GM21423 (cell line): ENCODE measurements at regions not wholly inside any gene's neighbourhood (a gene's known extent, or its start where the extent isn't known, plus 50 kb on each side); places are given as distances from the start of the nearest gene placed in this dataset.
"Not testable (repeated sequence)": the region's sequence is repeated elsewhere in the genome, so short reads cannot be mapped to it uniquely, and the experiment has no call there.

Experiments
- ATAC-seq: cut with Tn5 transposase; IDR thresholded peaks from one replicate; pipeline ENCODE4 v1.9.1; 2021; ENCODE audit warnings: mild to moderate bottlenecking, moderate library complexity; ENCODE audit not compliant: unreplicated experiment

DNA sequence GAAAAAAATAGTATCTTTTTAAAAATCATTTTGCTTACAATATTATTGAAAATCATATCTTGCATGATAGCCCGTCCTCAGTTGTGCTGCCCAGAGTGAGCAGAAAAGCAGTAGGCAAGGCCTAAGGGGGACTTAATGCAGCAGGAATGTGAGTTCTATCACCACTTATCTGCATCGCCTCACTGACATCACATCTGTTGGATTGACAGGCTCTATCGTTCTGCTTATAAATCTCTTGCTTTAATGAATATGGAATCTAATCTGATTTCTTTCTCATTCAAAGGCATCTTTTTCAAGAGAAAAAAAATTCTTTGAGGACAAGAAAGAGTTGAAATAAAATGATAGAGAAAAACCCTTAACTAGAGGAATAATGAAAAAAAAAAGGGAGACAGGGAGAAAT lies 249.9 kb downstream of the PAPSS1 start:
- ATAC-seq: no peak

DNA sequence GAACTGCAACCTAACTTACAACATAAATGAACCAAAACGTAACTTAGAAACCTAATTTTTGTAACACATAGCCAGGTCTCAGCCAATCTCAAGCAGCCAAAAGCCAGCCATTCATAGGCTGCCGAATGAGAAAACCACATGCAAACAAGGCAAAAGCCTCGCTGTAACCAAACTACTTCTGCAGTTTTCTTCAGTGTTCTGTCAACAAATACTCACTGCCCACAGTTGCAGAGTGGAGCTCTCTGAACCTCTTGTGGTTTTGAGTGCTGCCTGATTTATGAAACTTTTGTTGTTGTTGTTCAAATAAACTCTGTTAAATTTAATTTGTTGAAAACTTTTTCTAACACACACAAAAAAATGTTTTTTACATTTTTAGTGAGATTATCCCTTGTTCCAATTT lies 251.2 kb downstream of the PAPSS1 start:
- ATAC-seq: no peak

DNA sequence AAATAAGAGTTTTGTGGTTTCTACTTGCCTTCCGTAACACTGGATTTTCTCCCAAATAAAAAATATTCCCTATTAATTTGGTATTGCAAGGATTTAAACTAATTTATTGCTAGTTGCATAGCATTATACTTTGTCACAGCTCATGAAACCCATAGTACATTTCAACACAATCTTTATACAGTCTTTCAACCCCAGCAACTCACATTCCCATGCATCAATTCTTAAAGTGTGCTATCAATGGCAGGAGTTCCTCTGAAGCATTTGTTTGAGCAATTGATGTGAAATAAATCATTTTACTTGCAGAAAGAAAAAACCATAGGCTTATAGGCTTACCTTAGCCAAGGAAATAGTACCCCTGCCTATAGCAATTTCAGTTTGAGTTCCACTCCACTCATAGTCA lies 251.9 kb downstream of the PAPSS1 start:
- ATAC-seq: no peak

DNA sequence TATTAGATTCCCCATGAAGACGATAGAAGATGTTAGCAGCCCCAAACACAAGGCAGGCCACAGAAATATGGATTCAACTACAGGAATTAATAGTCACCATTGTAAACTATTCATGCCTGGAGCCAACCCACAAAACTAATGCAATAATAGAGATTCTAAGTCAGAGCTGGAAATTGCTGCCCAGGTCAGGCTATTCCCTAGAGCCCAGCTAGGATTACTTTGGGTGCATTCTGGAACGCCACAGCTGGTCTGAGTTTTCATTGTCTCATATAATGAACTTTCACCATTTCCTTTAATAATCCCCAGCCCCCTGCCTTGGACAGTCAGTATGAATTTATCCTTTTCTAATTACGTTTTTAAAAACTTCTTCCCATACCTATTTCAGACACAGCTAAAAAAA lies 252.6 kb downstream of the PAPSS1 start:
- ATAC-seq: no peak

DNA sequence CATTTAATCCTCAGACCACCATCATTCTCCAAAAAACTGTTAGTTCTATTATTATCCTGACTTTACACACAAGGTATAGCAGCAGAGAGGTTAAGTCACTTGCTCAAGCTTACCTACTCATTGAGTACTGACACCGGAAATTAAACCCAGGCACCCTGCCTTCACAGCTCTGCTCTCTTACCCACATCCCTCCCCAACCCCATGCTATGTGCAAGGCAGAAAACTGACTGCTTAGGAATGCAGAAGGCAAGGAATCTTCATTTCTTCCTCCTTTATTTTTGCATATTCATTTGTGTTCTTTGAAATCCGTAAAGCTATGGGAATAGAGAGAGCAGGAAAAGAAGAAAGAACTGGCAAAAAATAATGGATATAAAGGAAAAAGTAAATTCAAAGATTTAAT lies 261.8 kb downstream of the PAPSS1 start:
- ATAC-seq: no peak

DNA sequence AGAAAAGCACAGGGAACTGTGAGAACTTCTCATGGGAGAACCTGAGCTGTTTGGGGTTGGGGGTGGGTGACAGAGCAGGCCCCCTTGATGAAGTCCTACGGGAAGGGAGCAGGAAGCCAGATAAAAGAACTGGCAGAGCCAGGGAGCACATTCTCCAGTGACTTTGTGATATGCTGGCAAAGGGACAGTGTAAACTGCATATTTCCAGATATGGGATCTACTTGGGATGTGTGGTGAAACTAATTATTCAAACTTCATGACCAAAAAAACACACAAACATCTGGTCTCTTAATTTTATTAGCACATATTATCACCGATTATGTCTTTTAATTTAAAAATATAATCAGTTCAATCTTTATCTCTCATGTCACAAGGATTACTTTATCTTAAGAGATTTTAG lies 266.0 kb downstream of the PAPSS1 start:
- no peak for ATAC-seq

DNA sequence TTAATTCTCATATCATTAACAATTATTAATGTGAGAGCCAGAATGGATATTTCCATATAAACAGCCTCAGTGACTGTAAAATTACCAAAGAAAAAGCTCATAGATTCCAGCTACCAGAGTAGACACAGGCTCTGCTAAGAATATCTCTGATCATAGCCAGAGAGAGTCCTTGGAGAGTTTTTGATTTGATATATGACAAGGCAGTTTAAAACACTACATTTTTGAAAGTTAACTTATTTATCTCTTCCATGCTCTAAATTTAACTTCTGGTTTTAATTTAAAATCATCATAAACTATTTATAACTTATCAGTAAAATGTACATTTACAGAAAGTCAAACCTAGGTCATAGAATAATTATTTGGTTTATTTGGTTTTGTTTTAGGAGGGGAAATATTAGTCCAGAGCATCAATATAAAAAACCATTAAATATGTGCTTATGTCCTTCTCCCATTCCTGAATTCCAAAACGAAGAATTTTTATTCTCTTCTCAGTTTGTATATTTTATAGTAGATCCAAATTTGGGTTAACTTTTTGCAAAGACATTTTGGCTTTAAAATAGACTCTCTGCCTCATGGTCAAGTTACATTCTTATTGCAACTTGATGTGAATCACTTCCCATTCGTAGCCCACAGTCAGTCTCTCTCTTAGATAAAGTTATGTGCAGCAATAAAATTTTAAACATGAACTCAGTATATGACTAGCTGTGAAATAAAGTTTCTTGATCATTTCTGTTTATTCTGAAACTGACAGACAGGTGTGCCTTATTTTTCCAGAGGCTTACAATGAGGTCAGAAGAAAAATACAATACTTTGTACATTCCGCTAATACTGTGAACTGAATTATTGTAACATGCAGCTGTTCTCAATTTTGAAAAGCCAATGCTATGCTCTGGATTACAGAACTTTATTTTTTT lies 267.1 kb downstream of the PAPSS1 start:
- no peak for ATAC-seq

DNA sequence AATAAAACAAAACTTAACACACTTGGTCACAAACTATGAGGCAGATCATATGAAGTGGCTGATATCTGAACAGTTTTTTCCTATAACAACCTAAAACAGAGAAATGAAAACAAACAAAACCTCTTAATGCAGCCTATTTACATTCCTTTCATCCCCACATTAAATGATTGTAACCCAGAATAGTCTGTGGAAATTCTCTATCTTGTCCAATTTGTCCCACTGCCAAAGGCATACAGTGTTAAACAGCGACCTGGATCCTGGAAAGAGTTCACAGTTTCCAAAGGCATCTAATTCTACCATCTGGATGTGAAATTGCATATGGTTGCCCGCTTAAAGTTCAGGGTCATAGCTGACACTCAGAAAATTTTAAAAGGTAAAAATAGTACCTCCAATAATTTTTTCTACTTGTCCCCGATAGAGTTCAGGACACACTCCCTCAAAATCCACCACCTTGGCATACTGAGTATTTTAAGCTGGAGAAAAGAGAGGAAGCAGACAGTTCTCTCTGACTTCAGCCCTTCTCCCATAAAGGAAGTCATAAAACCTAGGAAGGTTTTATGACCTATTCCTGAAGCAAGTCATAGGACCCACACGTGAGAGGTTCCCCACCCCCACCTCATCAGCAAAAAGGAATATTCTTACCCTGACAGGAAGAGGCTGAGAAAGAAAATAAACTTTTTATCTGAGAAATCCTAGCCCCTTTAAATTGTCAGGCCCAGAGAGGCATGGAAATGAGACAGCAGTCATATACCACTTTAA lies 270.2 kb downstream of the PAPSS1 start:
- ATAC-seq: no peak

DNA sequence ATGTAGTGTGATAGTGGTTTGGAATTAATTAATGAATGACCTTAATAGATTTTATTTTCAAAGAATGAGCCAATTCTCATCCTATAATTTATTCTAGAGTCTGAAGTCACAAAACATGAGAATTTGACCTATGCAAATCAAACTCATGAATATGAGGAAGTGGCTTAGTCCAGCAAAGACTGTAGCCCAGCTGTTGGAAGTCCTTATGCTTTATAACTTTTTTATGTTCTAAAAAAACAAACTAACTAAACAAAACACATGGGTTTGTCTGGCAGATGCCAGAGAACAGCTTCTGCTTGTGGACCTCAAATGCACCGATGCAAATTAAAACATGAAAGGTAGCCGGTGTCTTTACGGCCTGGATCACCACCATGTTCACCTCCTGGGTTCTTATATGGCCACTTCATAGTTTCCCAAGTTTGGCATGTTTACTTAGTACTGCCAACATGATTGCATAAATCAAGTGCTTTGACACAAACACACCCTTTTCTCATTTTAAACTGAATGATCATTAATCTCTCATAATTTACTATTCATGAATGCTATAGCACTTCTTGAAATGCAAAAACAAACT lies 277.4 kb downstream of the PAPSS1 start:
- no peak for ATAC-seq

DNA sequence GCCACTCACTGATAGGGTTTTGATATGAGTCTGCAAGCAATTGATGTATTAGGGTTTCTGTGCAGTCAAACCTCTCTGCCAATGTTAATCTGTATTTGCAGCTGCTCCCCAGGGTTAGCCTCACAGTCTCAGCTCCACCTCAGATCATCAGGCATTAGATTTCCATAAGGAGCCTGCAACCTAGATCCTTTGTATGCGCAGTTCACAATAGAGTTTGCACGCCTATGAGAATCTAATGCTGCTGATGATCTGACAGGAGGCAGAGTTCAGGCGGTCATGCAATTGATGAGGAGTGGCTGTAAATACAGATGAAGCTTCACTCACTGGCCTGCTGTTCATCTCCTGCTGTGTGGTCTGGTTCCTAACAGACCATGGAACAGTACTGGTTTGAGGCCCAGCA lies 280.6 kb downstream of the PAPSS1 start:
- no peak for ATAC-seq

DNA sequence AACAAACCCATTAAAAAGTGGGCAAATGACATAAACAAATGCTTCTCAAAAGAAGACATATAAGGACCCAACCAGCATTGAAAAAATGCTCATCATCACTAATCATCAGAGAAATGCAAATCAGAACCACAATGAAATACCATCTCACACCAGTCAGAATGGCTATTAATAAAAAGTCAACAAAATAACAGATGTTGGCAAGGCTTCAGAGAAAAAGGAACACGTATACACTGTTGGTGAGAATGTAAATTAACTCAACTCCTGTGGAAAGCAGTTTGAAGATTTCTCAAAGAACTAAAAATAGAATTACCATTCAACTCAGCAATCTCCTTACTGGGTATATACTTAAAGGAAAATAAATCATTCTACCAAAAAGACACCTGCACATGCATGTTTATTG lies 283.6 kb downstream of the PAPSS1 start:
- ATAC-seq: not testable (repeated sequence)

DNA sequence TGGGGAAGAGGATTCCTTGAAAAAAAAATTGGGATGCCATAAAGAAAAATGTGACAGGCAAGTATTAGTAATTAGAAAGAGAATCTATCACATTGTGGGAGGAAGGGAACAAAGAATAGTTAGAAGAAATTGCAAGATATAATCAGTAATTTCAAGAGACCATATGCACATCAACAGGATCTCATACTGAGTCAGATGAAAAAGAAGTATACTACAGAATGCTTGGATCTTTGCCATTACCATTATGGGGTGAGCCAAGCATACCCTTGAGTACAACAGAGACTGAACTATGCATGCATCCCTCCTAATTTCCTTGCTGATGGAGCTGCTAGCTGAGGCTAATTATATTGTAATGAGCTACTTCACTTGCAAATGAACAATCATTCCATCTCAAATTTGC lies 287.6 kb downstream of the PAPSS1 start:
- no peak for ATAC-seq

DNA sequence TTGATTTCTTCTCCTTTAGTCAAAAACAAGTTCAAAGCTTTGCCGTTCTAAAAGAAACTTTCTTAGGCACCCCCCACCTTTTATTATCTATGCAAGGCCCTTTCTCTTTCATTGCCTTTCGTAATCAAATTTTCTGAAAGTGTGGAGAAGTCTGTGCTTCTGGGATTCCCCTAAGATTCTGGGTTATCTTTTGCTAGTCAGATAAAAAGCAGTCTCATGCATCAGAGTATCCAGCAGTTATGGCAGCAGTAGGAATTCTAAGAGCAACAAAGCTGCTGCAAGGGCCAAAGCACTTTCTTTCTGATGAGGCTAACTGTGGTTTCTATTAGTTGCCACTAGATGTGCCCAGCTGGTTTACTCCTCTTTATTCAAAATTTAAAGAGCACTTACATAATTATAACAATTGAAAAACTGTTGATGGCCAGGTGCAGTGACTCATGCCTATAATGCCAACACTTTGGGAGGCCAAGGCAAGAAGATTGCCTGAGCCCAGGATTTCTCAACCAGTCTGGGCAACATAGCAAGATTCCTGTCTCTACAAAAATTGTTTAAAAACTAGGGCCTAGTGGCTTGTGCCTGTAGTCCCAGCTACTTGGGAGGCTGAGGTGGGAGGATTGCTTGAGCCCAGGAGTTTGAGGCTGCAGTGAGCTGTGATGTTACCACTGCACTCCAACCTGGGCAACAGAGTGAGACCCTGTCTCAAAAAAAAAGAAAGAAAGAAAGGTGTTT lies 296.2 kb downstream of the PAPSS1 start:
- ATAC-seq: no peak

DNA sequence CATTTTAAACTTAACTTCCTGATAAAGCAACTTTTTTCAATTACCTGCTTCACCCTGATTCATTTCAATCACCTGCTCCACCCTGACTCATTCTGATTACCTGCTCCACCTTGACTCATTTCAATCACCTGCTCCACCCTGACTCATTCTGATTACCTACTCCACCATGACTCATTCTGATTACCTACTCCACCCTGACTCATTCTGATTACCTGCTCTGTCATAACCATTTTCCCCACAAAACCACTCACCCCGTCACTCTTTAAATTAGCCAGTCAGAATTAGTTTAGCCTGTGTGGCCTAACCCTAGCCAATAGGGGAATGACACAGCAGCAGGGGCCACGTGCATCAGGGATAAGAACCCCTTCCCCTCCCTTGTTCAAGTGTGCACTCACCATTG lies 300.5 kb downstream of the PAPSS1 start:
- ATAC-seq: not testable (repeated sequence)

DNA sequence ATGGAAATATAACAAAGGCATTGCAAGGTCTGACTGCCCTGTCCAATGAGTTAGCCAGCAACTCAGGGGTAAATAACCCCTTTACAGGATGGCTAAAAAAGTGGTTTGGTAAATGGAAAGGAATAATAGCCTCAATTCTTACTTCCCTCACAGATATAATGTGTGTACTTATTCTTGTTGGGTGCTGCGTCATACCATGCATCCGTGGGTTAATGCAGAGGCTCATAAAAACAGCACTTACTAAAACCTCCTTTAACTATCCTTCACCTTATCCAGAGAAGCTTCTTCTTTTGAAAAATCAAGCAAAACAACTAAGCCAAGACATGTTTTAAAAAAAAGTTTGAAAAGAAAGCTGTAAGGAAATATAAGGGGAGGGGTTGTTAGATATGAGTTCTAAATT lies 301.0 kb downstream of the PAPSS1 start:
- no peak for ATAC-seq

DNA sequence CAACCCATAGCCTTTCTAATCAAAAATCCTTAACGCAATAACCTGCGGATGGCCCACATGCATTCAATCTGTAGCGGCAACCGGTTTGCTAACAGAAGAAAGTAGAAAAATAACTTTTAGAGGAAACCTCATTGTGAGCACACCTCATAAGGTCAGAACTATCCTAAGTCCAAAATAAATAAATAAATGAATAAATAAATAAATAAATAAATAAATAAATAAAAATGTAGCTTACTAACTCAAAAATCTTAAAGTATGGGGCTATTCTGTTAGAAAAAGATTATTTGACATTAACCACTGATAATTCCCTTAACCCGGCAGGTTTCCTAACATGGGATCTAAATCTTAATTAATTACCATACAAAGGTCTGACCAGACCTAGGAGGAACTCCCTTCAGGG lies 304.5 kb downstream of the PAPSS1 start:
- ATAC-seq: not testable (repeated sequence)

DNA sequence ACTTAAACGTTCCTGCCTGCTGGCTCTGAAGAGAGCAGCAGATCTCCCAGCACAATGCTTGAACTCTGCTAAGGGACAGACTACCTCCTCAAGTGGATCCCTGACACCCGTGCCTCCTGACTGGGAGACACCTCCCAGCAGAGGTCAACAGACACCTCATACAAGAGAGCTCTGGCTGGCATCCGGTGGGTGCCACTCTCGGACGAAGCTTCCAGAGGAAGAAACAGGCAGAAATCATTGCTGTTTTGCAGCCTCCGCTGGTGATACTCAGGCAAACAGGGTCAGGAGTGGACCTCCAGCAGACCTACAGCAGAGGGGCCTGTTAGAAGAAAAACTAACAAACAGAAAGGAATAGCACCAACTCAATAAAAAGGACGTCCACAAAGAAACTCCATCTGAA lies 310.2 kb downstream of the PAPSS1 start:
- not testable (repeated sequence) for ATAC-seq

DNA sequence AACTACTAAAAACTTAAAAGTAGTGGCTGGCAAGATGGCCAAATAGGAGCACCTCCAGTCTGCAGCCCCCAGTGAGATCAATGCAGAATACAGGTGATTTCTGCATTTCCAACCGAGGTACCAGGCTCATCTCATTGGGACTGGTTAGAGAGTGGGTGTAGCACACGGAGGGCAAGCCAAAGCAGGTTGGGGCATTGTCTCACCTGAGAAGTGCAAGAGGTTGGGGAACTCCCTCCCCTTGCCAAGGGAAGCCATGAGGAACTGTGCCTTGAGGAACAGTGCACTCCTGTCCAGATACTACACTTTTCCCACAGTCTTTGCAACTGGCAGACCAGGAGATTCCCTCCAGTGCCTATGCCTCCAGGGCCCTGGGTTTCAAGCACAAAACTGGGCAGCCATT lies 311.1 kb downstream of the PAPSS1 start:
- ATAC-seq: no peak

DNA sequence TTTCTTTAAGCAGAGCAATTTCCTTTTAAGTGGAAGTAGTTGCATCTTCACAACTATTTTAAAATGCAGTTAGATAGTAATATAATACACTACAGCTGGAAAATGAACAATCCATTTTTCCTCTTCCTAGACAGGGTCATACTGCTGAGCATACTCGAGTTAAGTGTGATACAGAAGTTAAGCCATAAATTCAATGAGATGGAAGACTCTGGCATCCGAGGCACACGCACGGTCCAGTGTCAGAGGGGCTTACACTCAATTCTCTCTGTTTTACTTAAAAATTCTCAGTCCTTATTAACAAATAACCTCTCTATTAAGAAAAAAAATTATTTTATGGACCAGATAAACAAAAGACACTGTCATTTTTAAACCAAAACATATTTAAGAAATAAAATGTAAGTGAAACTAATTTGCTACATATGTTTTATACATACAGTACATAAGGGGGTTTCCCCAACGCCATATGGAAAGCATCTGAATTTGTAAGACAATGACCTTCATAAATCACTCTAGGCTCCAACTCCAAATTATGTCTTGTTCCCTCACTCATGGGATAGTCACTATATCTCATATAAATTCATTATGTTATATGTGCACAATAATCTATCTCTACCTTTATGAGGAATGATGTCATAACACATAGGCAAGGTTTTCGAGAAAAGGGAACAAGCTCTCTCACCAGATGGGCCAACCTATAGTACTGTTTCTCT lies 315.3 kb downstream of the PAPSS1 start:
- no peak for ATAC-seq

DNA sequence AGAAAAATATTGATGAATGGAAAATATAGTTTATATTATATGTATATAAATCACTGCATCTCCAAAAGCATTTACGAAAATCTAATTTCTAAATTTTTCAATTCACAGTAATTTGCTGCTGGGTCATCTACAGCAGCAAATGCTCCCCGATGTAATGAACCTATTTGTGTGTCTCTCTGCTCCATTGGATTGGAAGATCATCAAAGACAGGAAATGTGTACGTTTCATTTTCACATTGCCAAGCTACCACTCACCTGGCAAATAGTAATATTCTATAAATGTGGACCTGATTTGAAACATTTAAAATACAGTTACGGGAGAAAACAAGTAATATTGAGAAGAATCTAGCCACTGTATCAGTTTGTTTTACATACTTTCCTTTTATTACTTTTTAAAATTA lies 317.7 kb downstream of the PAPSS1 start:
- no peak for ATAC-seq

DNA sequence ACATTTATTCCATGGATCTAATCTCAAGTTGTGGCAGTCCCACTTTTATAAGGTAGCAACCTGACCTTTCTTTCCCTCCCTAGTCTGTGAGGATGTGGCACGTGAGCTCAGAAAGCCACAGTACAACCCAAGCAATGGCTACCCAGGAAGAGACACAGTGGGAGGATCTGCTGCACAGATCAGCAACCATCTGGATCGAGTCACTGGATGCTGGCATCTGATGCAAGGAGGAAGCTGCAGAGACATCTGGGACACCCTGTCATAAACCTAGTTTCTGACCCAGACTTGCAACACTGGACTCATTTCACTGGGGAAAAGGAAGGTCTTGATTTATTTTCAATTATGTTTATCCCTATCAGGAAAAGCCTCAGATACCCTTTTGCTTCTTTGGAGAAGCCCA lies 327.1 kb downstream of the PAPSS1 start:
- ATAC-seq: no peak
